ENCODE measurements at regions not wholly inside any gene's neighbourhood (a gene's known extent, or its start where the extent isn't known, plus 50 kb on each side); places are given as distances from the start of the nearest gene placed in this dataset.
"Not testable (repeated sequence)": the region's sequence is repeated elsewhere in the genome, so short reads cannot be mapped to it uniquely, and the experiment has no call there.

DNA sequence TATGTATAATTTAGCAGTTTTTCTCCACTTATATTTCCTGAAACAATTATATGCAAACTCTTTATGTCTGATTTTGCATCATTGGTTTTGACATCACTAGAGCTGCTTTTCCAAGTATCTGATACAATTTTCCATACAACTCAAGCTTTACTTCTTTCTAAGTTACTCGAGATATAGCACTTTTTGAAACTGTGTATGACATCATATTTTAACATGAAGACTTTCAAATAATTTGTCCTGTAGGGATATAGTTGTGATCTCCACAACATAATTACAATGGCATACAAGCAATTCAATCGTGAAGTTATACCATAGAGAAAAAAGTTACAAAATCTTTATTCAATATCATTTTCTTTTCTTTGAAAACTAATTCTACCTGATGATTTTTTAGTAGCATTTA is 173.0 kb downstream of the LEPR start:
- DNase-seq: no peak

DNA sequence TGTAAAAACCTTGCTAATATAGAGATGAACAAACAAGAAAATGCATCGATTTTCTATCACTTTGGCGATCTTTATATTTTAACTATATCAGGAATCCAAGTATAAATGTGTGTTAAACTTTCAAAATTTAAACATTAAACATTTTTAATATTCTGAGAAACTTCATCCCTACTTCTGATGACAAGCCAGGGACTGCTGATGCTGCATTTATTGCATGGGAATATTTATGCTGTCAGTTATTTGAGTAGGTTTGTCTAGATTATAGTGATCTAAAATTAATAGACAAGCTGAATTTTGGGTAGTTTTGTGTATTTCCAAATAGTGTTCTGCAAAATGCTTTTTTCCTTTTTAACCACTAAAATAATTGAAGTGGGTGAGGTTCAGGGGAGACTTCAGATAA is 175.3 kb downstream of the LEPR start:
- no peak for DNase-seq

DNA sequence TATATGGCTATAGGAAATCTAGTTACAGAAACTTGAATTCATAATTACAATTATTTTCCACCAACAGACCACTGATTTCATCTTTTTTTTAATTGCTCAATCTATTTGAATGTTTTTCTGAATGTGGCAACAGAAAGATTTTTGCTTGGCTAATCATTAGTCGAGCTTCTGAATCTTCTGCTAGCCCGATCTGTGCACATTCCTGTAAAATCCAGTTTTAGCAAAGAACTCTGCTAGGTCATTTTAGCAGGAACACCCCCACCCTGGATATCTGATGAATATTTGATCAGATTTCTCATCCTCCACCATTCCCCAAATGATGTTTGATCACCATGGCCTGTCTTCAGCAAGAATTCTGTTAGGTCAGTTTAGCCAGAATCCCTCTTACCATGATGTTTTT is 176.3 kb downstream of the LEPR start:
- no peak for DNase-seq

DNA sequence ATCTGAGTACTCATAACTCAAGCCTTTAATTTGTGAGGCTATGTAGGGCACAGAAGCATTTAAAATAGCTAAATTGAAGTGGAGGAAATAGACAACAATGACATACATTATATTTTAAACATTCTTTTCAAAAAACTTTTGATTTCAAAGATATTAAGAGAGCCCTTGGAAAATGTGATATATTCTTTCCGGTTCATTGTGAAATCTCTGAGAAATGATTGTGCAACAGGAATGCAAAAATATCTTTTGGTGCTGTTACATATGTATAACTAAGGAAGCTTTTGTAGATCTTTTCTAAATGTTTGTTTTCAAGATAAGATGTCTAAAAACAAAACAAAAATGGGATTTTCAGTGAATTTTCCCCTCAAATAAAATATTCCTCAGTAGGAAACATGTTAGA is 185.2 kb downstream of the LEPR start:
- DNase-seq: peak; percentile 24

DNA sequence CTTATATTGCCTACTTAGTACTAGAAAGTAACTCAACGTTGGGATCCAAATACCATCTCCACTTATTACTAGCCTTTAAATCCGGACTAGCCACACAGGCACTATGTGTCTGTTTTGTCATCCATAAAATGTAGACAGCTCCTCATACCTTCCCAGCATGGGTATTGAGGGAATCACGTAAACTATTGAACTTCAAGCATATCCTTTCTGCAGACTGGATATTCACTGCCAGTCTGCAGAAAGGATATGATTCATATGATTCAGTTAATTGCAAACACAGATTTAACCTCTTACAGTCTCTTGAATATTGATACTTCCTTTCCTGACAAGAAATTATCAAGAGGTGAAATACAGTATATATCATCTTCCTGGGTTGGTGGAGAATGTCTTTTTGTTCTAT is 186.0 kb downstream of the LEPR start:
- peak; percentile 37 for DNase-seq

DNA sequence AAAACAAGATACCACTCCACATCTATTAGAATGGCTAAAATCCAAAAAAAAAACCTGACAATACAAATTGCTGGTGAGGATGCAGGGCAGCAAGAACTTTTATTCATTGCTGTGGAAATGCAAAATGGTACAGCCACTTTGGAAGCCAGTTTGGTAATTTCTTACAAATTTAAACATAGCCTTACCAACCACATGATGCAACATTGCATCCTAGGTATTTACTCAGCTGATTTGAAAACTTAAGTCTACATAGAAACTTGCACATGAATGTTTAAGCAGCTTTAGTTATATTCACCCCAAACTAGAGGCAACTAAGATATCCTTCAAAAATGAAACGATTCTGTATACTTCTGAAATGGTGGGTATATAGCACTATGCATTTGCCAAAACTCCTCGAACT is 178.8 kb upstream of the PDE4B start:
- no peak for DNase-seq

DNA sequence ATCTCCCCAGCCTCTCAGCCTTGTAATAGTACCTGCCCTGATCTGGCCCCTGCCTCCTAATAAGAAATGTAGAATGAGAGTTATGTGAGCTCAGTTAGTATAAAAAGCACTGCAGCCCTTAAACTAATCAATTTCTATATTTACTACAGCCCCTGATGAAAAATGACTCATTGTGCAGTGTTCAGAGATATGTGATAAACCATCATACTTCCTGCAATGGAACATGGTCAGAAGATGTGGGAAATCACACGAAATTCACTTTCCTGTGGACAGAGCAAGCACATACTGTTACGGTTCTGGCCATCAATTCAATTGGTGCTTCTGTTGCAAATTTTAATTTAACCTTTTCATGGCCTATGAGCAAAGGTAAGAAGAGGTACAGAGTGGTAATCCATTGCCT is 176.8 kb upstream of the PDE4B start:
- DNase-seq: no peak

DNA sequence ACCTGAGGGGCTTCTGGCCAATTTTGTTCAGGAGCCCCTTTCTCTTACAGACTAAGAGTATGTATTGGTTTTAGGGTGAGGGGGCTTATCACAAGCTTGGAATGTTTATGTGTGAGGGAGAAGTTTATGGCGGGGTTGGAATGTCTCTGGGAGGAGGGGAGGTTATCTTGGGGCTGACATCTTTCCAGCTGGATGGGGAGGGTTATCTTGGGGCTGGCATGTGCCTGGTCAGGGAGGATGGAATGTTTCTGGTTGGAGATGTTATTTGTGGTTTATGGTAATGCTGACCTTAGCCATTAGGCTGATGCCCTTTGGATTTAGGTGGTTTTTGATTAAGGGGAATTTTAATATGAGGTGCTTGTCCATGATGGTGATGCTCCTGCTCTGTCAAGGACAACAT is 171.0 kb upstream of the PDE4B start:
- peak; percentile 17 for DNase-seq

DNA sequence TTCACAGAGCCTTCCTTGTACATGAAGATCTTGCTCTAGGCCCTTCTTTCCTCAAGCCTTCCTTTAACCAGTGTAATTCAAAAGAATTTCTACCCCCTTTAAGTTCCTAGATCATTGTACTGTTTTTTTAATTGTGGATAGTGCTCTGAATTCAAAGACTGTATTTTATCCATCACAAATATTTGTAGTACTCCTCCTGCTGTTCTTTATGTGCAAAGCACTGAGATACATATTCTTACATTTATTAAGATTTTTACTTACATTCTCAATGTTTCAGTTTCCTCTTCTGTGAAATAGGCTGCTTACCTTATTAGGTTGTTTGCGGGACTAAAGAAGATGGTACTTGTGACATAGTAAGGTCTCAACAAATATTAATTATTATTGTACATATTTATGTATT is 168.8 kb upstream of the PDE4B start:
- no peak for DNase-seq

DNA sequence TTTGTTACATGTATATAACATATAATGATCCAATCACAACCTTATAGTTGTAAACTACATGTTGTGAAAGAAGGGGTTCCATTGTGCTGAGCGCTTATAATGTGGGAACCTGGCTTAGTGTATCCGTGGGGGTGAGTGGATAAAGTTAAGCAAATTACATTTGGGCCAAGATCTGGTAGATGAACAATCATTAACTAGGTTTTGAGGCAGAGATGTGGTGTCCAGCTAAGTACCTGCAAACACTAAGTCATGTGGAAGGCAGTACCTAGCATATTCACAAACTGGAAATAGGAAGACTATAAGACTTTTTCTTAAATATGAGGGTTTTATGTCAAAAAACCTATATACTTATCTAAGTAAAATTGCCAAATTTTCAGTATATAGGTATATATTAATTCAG is 167.2 kb upstream of the PDE4B start:
- DNase-seq: no peak

DNA sequence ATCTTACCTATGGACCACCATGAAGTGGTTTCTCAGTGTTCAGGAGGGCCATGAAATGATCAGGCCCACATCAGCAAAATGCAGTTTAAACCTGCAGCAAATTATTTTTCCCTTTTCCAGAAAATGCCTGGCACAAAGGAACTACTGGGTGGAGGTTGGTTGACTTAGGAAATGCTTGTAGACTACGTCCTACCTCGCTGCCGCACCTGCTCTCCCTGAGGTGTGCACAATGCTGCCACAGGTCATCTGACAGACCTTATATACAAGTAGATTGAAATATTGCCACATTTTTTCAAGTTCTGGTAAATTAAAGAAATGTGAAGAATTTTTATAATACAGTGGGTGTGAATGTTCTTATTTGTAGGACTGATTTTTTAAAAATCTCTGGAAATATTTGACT is 166.7 kb upstream of the PDE4B start:
- no peak for DNase-seq

DNA sequence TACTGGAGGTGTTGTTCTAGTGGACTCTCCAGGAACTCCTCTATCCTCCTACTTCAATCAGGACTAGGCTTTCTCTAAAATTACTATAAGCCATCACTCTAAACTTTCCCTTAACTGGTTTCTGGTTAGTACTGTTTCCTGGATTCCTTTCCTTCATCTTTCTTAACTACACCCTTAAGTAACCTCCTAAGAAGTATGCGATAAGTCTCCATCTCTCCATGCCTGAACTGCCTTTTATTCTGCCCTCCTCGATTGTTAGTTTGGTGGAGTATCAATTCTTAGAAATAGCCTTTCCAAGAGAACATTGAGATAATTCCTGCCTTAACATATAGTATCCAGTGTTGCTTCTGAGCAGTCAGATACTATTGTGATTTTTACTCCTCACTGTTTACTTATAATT is 162.9 kb upstream of the PDE4B start:
- no peak for DNase-seq

DNA sequence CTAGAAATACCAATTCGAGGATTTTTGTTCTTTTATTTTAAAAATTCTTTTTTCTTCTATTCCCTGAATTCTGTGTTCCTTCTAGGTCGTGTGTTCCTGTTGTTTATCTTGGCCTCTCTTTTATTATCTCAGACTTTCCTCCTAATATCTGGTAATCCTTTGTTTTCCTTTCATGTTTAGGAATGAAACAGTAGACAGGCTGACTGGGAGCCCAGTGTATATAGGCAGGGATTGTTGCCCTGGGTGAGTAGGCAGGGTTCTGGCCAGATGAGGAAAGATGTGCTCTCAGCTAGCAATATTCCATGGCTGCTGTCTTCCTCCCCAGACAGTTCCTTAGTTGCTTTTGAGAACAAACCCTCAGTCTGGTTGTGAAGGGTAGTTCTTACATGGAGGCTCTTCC is 161.8 kb upstream of the PDE4B start:
- DNase-seq: peak; percentile 10

DNA sequence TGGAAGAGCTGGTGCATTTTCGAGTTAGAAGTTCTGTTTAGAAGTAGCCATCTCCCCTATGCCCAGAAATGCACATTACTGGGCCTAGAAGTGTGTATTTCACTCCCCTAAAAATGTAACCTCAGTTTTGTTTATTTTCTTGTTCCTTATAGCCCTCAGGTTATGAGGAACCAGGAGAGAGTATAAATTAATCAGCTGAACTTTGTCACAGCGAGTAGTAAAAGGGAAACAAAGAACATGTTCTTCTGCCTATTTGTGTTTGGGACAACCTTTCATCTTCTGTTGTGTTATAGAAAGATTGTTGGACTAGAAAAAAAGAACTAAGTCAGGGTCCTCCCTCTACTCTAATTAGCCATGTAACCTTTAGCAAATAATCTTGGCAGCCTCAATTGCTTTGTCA is 160.5 kb upstream of the PDE4B start:
- DNase-seq: no peak

DNA sequence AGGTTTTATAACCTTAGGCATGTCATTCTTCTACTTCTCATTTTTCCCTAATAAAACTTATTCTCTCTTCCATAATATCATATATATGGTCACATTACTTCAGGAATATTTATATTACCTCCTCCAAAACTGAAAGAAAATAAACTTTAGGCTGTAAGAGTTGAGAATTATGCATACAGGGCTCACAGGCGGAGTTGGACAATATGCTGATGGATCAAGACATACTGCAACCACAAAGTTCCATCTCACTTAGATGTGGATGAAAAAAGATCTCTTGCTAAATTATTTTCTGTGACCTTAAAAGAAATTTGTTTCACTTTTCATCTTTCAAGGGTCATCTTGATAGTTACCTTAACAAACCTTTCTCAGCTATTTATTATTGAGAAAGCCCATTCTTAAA is 152.6 kb upstream of the PDE4B start:
- no peak for DNase-seq

DNA sequence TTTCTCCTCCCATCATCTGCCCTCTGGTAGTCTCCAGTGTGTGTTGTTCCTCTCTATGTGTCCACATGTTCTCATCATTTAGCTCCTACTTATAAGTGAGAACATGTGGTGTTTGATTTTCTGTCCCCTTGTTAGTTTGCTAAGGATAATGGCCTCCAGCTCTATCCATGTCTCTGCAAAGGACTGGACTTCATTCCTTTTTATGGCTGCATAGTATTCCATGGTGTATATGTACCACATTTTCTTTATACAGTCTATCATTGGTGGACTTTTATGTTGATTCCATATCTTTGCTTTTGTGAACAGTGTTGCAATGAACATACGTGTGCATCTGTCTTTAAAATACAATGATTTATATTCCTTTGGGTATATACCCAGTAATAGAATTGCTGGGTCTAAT is 143.5 kb upstream of the PDE4B start:
- not testable (repeated sequence) for DNase-seq

DNA sequence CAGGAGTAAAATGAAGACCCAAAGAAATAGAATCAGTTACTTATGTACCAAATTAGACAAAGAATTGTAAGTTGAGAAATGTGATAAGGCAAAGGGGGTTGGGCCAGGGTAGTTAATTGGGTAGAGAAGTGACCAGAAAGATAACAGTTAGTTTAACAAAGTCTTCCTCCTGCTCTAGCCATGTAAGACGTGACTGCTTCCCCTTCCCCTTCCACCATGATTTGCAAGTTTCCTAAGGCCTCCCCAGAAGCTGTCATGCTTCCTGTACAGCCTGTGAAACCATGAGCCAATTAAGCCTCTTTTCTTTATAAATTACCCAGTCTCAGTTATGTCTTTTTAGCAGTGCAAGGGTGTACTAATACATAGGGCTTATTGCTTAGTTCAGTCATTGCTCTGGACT is 142.0 kb upstream of the PDE4B start:
- DNase-seq: no peak

DNA sequence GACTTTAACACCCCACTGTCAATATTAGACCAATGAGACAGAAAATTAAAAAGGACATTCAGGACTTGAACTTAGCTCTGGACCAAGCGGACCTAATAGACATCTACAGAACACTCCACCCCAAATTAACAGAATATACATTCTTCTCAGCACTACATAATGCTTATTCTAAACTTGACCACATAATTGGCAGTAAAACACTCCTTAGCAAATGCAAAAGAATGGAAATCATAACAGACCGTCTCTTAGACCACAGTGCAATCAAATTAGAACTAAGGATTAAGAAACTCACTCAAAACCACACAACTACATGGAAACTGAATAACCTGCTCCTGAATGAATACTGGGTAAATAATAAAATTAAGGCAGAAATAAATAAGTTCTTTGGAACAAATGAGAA is 138.2 kb upstream of the PDE4B start:
- DNase-seq: not testable (repeated sequence)

DNA sequence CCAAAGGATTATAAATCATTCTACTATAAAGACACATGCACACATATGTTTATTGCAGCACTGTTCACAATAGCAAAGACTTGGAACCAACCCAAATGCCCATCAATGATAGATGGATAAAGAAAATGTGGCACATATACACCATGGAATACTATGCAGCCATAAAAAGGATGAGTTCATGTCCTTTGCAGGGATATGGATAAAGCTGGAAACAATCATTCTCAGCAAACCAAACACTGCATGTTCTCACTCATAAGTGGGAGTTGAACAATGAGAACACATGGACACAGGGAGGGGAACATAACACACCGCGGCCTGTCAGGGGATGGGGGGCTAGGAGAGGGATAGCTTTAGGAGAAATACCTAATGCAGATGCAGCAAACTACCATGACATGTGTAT is 135.1 kb upstream of the PDE4B start:
- not testable (repeated sequence) for DNase-seq

DNA sequence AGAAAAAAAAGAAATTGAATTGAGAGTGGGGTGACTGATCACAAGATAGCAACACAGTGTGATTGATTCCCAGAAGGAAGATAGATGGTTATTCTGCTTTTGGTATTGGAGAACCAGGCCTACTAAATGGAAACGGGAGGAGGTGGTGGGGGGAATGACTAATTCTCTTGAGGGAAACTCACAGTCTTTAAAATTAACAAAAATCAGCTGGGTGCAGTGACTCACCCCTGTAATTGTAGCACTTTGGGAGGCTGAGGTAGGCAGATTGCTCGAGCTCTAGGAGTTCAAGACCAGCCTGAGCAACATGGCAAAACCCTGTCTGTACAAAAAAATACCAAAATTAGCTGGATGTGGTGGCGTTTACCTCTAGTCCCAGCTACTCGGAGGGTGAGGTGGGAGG is 134.6 kb upstream of the PDE4B start:
- peak; percentile 31 for DNase-seq

DNA sequence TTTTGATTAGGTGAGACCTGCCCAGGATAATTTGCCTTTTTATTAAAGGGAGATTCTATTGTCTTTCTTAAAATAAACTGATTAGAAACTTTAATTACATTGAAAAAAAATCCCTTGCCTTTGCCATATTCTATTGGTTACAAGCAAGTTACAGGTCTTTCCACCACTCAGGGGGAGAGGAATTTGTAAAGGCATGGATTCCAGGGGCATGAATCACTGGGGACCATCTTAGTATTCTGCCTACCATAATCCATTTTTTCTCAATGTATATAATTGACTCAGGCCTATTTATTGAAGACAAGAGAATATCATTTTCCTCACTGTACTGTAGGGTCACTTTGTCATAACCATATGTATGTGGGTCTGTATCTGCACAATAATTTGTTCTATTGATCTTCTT is 124.3 kb upstream of the PDE4B start:
- peak; percentile 39 for DNase-seq

DNA sequence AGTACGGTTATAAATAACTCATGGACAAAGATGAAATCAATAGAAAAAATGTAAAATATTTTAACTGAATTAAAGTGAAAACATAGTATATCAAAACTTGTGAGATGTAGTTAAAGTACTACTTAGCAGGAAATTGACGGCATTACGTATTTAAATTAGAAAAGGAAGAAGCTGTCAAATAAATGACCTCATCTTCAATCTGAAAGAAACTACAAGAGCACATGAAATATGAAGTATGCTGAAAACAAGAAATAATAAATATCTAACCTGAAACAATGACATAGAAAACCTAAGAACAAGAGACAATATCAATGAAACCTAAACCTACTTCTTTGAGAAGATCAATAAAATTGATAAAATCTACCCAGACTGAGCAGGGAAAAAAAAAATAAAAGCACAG is 122.2 kb upstream of the PDE4B start:
- DNase-seq: no peak

DNA sequence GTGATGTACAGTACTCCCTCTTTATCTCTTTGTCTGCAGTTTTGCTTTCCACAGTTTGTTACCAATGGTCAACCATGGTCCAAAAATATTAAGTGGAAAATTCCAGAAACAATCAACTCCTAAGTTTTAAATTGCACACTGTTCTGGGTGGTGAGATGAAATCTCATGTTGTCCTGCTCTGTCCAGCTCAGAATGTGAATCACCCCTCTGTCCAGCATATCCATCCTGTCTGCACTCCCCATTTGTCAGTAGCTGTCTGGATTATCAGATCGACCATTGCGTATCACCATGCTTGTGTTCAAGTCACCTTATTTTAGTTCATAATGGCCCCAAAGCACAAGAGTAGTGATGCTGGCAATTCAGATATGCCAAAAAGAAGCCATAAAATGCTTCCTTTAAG is 118.2 kb upstream of the PDE4B start:
- no peak for DNase-seq

DNA sequence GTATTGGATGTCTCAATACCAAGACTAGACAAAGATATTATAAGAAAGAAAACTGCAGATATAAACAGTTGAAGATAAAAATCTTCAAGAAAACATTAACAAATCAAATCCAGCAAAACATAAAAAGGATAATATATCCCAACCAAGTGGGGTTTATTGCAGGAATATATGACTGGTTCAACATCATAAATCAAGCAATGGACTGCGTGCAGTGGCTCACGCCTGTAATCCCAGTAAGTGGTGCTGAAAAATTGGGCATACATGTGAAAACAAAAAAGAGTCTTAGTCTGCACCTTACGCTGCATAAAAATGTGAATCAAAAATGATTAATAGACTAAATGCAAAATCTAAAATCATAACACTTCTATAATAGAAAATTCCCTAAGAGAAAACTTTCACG is 112.9 kb upstream of the PDE4B start:
- no peak for DNase-seq

DNA sequence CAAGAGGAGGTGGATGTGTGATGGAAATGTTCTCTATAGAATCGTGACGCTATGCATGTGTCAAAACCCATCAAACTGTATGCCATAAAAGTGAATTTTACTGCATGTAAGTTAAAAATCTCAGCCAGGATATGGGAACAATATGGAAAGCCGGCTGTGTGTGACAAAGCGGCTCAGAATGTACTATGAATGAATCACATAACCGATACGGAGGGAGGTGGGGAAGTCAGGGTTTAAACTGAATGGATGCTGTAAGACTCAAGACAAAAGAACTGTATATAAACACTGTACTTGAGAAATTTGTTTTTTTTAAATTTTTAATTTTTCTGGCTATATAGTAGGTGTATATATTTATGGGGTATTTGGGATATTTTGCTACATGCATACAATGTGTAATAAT is 111.6 kb upstream of the PDE4B start:
- DNase-seq: peak; percentile 77

DNA sequence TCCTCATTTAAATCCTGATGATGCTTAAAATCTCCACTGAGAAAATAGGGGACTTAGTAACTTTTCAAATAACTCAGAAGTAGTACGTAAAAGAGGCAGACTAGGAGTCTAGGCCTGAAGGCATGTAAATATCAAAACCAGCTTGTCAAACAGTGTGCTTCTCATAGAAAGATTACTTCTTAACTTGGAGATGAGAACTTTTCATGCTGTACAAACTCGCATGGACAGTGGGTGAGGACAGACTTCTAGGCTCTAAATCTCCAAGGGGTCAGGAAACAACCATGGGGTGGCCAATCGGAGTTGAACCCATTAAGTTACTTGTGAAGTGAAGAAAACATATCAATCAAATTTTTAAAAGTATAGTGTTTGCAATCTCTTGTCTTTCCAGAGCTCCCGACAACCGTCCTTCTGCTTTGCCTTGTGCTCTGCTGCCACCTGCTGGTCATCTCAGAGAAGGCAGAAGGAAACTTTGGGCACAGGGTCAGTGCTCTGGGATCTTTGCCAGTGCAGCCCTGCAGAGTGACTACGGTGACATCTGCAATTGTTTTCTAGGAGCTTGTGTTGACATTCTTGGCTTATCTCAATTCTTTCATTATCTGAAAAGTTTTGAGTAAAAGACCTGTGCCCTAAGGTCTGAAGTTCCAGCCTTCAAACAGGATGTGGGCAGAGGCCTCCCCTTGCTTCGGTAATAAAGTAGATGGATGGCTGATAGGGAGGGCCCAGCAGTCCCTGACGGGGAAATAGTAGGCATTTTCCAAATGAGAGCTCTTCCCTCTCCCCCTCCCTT is 105.1 kb upstream of the PDE4B start:
- DNase-seq: peak; percentile 64

All from fibroblast of skin of right biceps (primary cell).